GM12864 (cell line): ENCODE measurements at regions not wholly inside any gene's neighbourhood (a gene's known extent, or its start where the extent isn't known, plus 50 kb on each side); places are given as distances from the start of the nearest gene placed in this dataset.

ENCODE experiments used
- DNase-seq: peaks from one replicate; pipeline ENCODE4 v3.0.0-alpha.2; 2011; ENCODE audit warnings: low read depth
- H3K4me3 ChIP-seq: 2 replicates; pipeline ENCODE4 v1.5.1; 2011; ENCODE audit warnings: mild to moderate bottlenecking, low read depth, low read length, control low read depth
- TF ChIP-seq, protein P1 (sequence below): IDR thresholded peaks from 2 replicates; pipeline ENCODE4 v1.5.1; 2011; ENCODE audit warnings: low read depth, mild to moderate bottlenecking, moderate library complexity, low read length, control low read depth, inconsistent platforms; ENCODE audit errors: missing control alignments

DNA sequence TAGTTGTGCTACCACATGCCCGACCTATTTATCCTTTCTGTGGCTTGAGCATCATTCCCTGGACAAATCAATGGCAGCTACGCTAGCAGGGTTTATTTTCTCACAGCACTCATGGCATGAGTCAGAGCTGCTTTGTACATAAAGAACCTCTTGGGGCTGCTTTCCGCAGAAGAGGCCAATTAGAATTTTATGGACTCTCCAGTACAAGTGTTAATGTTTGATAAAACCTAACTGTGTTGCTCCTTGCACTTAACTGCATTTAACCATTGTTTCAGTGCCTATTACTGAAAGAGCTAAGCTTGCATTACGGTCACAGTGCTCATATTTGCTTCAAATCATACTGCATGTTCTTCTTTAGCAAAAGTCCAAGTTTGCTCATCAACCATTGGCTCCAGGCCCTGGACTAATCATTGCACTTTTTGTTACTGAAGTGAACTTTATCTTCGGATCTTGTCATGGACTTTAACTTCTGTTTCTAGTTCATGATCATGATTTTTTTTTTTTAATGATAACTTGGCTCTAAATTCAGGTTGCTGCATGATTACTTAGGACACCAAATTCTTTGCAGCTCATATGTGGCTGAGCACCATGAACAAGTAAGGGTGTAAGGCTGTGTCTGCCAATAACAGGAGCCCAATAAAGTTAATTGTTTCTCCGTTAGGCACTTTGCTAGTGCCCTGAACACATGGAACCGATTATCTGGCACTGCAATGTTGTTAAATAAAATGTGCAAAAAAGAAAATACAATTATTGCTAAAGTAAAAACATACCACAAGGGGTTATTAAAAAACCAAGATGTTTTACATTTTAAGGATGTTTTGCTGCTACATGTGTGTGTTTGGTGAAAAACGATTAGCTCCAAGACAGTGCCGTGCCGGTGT lies 492.2 kb downstream of the KCNJ2 start:
- no peak overlapping the region for H3K4me3 ChIP-seq
- DNase-seq: no peak
- TF ChIP-seq, protein P1, sequence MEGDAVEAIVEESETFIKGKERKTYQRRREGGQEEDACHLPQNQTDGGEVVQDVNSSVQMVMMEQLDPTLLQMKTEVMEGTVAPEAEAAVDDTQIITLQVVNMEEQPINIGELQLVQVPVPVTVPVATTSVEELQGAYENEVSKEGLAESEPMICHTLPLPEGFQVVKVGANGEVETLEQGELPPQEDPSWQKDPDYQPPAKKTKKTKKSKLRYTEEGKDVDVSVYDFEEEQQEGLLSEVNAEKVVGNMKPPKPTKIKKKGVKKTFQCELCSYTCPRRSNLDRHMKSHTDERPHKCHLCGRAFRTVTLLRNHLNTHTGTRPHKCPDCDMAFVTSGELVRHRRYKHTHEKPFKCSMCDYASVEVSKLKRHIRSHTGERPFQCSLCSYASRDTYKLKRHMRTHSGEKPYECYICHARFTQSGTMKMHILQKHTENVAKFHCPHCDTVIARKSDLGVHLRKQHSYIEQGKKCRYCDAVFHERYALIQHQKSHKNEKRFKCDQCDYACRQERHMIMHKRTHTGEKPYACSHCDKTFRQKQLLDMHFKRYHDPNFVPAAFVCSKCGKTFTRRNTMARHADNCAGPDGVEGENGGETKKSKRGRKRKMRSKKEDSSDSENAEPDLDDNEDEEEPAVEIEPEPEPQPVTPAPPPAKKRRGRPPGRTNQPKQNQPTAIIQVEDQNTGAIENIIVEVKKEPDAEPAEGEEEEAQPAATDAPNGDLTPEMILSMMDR: no peak

DNA sequence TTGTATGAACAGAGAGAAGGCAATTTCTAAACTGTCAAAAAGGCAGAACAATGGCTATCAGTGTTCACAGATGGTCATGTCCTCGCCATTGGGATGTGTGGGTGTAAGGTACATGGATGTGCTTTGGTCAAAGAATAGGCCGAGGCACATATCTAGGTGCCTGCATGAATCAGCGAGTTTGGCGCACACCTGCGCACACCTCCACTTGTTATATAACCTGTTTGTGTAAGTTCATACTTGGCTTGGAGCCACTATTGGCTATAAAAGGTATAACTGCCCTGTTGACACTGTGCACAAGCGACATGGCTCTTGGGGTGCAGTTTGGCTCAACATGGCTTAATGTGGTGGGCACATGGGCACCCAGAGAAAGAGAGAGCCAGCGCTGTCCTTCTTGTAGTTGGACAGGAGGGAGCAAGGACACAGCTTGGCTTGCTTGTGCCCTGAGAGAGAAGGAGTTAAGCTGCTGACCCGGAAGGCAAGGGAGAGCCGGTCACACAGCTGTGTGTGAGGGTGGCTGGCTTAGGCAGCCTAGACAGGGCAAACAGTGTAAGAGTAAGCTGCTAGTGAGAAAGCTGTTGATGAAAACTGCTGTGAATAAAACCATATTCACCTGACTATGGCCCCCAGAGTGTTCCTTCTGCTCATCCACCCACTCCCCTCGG lies 499.1 kb downstream of the KCNJ2 start:
- no peak overlapping the region for H3K4me3 ChIP-seq
- TF ChIP-seq, protein P1: no peak
- DNase-seq: no peak

DNA sequence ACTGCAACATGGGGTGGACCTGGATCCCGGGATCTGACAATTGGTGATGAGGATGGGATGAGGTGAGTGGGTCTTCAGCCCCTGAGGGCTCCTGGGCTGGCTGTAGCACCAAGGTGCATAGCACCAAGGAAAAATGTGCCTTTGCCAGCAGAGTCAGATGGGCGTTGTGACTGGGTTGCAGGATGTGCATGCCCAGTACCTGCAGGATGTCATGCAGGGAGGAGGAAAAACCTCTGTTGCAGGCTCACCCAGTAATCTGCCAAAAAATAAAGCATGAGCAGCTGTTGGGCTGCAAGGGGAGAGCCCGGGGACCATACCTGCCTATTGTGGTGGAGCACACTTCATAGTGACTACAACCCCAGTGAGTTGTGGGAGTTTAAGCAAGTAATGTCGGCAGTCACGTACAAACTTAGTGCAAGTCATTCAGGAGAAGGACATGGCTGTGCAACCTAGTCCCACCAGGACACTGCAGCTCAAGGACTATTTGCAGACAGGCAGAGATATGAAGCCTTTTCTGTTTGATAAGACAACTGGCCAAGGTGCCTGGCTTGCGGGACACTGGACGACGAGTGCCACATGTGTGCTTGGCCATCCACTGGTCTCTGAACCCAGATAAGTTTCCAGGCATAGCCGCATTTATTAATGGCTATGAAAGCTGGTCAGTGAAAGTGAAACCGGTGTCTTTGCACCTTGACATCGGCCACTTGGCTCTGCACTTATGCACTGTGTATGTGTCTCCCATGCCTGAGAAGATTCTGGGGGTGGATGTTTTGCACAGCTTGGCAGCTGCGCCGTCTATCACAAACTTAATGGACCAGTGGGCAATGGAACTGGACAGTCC lies 499.8 kb downstream of the KCNJ2 start:
- H3K4me3 ChIP-seq: no peak overlapping the region
- DNase-seq: no peak
- TF ChIP-seq, protein P1: no peak

DNA sequence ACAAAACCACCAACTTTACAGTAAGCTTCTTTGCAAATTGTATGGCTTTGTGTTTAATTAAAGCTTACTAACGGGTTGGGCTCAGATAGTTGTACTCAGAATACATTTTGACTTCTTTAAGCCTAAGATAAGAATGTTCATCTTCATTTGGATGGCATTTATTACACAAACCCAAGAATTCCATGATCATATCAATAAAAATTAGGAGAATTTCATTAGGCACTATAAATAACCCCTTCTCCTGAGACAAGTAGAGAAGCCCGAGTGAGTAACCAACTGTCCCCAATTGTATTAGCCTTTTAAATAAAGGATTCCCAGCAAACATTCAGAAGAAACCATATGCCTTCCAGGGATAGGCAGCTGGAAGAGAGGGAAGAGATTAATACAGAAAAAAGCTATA lies 504.7 kb downstream of the KCNJ2 start:
- TF ChIP-seq, protein P1: no peak
- no peak for DNase-seq

DNA sequence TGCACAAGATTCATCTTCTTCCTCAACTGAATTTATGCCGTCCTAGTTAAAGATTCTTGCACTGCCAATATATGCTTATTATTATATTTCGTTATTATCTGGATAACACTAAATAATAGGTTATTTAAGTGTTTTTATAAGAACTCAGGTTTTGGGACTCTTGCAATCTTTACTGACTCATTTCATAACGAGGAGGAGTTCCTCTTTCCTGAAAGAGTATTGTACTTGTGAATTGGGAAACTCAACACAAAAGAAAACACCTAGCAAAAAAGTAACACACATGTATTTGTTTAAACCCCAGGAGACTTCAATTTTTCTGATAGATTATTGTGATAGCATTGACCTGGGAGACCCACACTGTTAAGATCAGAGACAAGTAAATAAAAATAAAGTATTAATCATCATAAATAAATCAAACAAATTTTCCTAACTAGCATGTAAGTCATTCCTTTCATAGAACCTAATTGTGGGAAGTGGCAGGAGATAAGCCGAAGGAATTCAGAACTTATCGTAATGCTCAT lies 505.8 kb downstream of the KCNJ2 start:
- TF ChIP-seq, protein P1: no peak
- no peak for DNase-seq
- no peak overlapping the region for H3K4me3 ChIP-seq

More for the DNA sequence above, 504.7 kb downstream of the KCNJ2 start:
- no peak overlapping the region for H3K4me3 ChIP-seq

DNA sequence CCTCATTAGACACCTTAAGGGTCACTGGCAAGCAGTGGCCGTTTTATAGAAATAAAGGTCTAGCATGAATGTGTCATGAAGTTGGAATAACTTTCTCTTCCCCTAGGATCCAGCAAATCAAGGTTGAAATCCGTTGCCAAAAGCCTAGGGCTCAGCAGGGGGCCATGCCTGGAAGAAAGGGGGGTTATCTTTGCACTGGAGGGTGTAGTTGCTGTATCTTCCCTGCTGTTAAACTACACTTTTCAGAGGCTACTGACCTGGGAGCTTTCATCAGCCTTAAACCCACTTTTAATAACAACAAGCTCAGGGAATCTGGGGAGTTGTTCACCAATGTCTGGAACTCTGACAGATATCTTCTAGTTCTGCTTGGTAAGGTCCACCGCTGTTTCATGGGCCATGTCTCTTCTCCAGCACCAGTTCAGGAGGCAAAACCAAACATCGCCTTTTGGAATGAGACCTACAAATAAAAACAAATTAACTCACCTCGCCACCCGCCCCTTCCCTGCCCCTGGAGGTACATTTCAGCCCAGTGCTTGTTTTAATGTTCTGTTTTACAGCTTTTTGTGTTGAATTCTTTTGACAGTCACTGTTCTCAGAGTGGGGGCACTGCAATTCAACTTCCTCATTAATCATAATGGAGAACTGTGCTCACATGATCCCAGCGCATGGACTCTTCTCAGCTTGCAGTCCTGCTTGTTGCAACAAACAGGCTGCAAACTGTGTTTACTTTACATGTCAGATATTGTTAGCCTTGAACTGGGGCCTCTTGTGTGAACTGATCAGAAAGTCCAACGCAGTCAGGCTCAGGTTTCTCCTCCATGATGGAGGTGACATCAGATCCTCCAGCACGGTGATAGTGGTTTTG lies 508.7 kb downstream of the KCNJ2 start:
- no peak for DNase-seq
- TF ChIP-seq, protein P1: no peak

More for the DNA sequence above, 508.7 kb downstream of the KCNJ2 start:
- no peak overlapping the region for H3K4me3 ChIP-seq
